Stimulated activated naive CD4-positive, alpha-beta T cell (primary cell): ENCODE measurements at regions not wholly inside any gene's neighbourhood (a gene's known extent, or its start where the extent isn't known, plus 50 kb on each side); places are given as distances from the start of the nearest gene placed in this dataset.
"Not testable (repeated sequence)": the region's sequence is repeated elsewhere in the genome, so short reads cannot be mapped to it uniquely, and the experiment has no call there.

Experiments
- DNase-seq, 6 experiments: peaks; one replicate each; lab custom pipeline; 2025; lab: John Stamatoyannopoulos, UW

GRCh38 chr2:144011553-144011952 lies 508.4 kb downstream of the ZEB2 start:
- DNase-seq = no peak

GRCh38 chr2:144011098-144011497 lies 508.8 kb downstream of the ZEB2 start:
- DNase-seq = no peak

GRCh38 chr2:144010096-144010836 lies 509.7 kb downstream of the ZEB2 start:
- no peak for DNase-seq

GRCh38 chr2:144006139-144006538 lies 513.8 kb downstream of the ZEB2 start:
- no peak for DNase-seq

GRCh38 chr2:144004742-144005141 lies 515.2 kb downstream of the ZEB2 start:
- DNase-seq = no peak

- DNase-seq = no peak
Measured at GRCh38 chr2:144003460-144004075, 516.4 kb downstream of the ZEB2 start.

- DNase-seq = no peak
Measured at GRCh38 chr2:143996974-143997373, 522.9 kb downstream of the ZEB2 start.

GRCh38 chr2:143994961-143995360 lies 525.0 kb downstream of the ZEB2 start:
- DNase-seq = no peak

GRCh38 chr2:143991596-143991995 lies 528.3 kb downstream of the ZEB2 start:
- not testable (repeated sequence) for DNase-seq

GRCh38 chr2:143988082-143988481 lies 531.8 kb downstream of the ZEB2 start:
- no peak for DNase-seq

- no peak for DNase-seq
Measured at GRCh38 chr2:143981428-143981827, 538.5 kb downstream of the ZEB2 start.

GRCh38 chr2:143977356-143977755 lies 542.6 kb downstream of the ZEB2 start:
- DNase-seq = no peak

- DNase-seq = no peak
Measured at GRCh38 chr2:143975216-143975615, 544.7 kb downstream of the ZEB2 start.

GRCh38 chr2:143974262-143974661 lies 545.7 kb downstream of the ZEB2 start:
- no peak for DNase-seq

- no peak for DNase-seq
Measured at GRCh38 chr2:143968860-143969259, 551.1 kb downstream of the ZEB2 start.

GRCh38 chr2:143968360-143968759 lies 551.6 kb downstream of the ZEB2 start:
- no peak for DNase-seq

GRCh38 chr2:143965493-143966164 lies 554.3 kb downstream of the ZEB2 start:
- no peak for DNase-seq

- no peak for DNase-seq
Measured at GRCh38 chr2:143964891-143965290, 555.0 kb downstream of the ZEB2 start.

- DNase-seq = no peak
Measured at GRCh38 chr2:143960177-143960576, 559.7 kb downstream of the ZEB2 start.

- DNase-seq = no peak
Measured at GRCh38 chr2:143957321-143957720, 562.6 kb downstream of the ZEB2 start.

- DNase-seq = no peak
Measured at GRCh38 chr2:143955401-143956065, 564.4 kb downstream of the ZEB2 start.

- no peak for DNase-seq
Measured at GRCh38 chr2:143954844-143955243, 565.1 kb downstream of the ZEB2 start.

- DNase-seq = no peak
Measured at GRCh38 chr2:143954186-143954585, 565.7 kb downstream of the ZEB2 start.
